HAP-1 (cell line): ENCODE measurements at regions not wholly inside any gene's neighbourhood (a gene's known extent, or its start where the extent isn't known, plus 50 kb on each side); places are given as distances from the start of the nearest gene placed in this dataset.

Source experiments
- DNase-seq, 2 experiments: peaks; one replicate each; pipeline ENCODE4 v3.0.0-alpha.2; 2016 to 2020; ENCODE audit warnings: low spot score in 2 of 2
- H3K27me3 ChIP-seq: fragments of 250-450 bp; sonication (Bioruptor Pico); 2 replicates; pipeline ENCODE4 v1.5.1; 2020; ENCODE audit warnings: low read depth, mild to moderate bottlenecking, moderate library complexity
- H3K36me3 ChIP-seq: fragments of 250-450 bp; sonication (Bioruptor Pico); replicated peaks from 2 replicates; pipeline ENCODE4 v1.5.1; 2020; ENCODE audit warnings: mild to moderate bottlenecking
- H3K4me1 ChIP-seq: fragments of 250-450 bp; sonication (Bioruptor Pico); 2 replicates; pipeline ENCODE4 v1.5.1; 2020; ENCODE audit warnings: mild to moderate bottlenecking
- H3K4me3 ChIP-seq: fragments of 250-450 bp; sonication (Bioruptor Pico); 2 replicates; pipeline ENCODE4 v1.5.1; 2020; ENCODE audit warnings: mild to moderate bottlenecking, moderate library complexity
- H3K9me3 ChIP-seq: fragments of 250-450 bp; sonication (Bioruptor Pico); 2 replicates; pipeline ENCODE4 v1.5.1; 2020; ENCODE audit warnings: mild to moderate bottlenecking, moderate library complexity
- in situ Hi-C: fragments of 300-500 bp; cut with MboI; formaldehyde crosslinking; loops from 3 replicates; pipeline ENCODE4 v1.14.3; 2020; ENCODE audit warnings: low sequenced_read_pairs, inconsistent platforms, mixed read lengths

GRCh38 chr10:46236546-46236887 is 50.3 kb upstream of the ANTXRL start:
- Histone ChIP-seq H3K9me3 (peaks cover 2% of the 10 kb centered on the region), H3K36me3 (no peaks in the 10 kb centered on the region), H3K4me1 (no peaks in the 10 kb centered on the region), H3K27me3 (no peaks in the 10 kb centered on the region), H3K4me3 (no peak overlapping the region)
- in situ Hi-C loops: loop anchor here (25.0 kb wide), 1 partner anchor 424 kb away; no protein-coding TSS in a partner anchor
- no peak for DNase-seq

DNA sequence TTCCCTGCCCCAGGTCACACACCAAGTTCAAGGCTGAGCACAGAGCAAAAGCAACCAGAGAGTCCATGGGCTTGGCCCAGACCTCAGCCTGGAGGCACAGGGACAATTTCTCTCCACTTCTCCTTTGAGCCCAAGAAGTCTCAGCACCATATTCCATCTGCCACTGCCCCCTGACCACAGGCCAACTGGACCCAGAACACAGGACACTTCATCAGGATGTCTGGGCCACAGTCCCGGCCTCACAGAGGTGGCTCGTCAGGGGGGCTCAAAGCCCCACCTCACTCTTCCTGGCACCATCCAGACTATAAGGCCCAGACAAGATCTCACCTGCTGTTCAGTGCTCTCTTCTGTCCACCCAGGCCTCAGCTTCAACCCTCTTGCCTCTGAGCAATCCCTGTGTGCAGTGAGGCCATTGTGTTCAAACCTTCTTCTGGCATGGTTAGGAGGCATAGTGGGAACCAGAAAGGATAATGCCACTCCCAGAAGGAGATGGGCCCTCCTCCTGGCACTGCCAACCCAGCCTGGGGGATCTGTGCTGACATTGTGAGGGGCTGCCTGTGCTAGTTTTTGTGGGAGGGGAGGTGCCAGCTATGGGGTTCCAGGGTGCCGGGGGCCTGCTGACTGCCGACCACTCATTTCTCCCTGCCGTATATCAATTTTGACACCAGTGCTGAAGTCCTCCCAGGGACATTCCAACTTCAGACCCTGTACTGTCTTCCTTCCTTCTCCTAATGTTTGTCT is 49.7 kb upstream of the ANTXRL start:
- Histone ChIP-seq H3K9me3 (peaks cover 6% of the 10 kb centered on the region), H3K36me3 (no peaks in the 10 kb centered on the region), H3K4me1 (no peaks in the 10 kb centered on the region), H3K27me3 (no peaks in the 10 kb centered on the region), H3K4me3 (no peak overlapping the region)
- in situ Hi-C loops: loop anchor here (25.0 kb wide), 1 partner anchor 425 kb away; no protein-coding TSS in a partner anchor
- no peak for DNase-seq
